GM23338 (cell line): ENCODE measurements at regions not wholly inside any gene's neighbourhood (a gene's known extent, or its start where the extent isn't known, plus 50 kb on each side); places are given as distances from the start of the nearest gene placed in this dataset.

Experiments used
- ATAC-seq: fragments of 200-7000 bp; cut with Tn5 transposase; 3 replicates; pipeline ENCODE4 v1.9.1; 2020
- DNase-seq: peaks from one replicate; pipeline ENCODE4 v3.0.0-alpha.2; 2015; ENCODE audit warnings: low spot score
- H2AFZ ChIP-seq: fragments of 200-600 bp; sonication (generic); 2 replicates; pipeline ENCODE4 v1.8.0; 2016; ENCODE audit warnings: antibody characterized with exemption, mild to moderate bottlenecking, moderate library complexity
- H3F3A ChIP-seq: fragments of 200-600 bp; sonication (generic); replicated peaks from 2 replicates; pipeline ENCODE4 v1.8.0; 2017; ENCODE audit warnings: antibody characterized with exemption, mixed run types, low read depth
- H3K27ac ChIP-seq: fragments of 200-600 bp; sonication (generic); 2 replicates; pipeline ENCODE4 v1.6.1; 2016; ENCODE audit warnings: low read depth
- H3K27me3 ChIP-seq: fragments of 200-600 bp; sonication (generic); 2 replicates; pipeline ENCODE4 v1.8.0; 2016; ENCODE audit warnings: mild to moderate bottlenecking, mixed run types, moderate library complexity; ENCODE audit not compliant: insufficient read depth
- H3K36me3 ChIP-seq: fragments of 200-600 bp; sonication (generic); 2 replicates; pipeline ENCODE4 v1.8.0; 2016; ENCODE audit warnings: mild to moderate bottlenecking; ENCODE audit not compliant: insufficient read depth
- H3K4me1 ChIP-seq: fragments of 200-600 bp; sonication (generic); 2 replicates; pipeline ENCODE4 v1.8.0; 2016; ENCODE audit warnings: mild to moderate bottlenecking, moderate library complexity; ENCODE audit not compliant: insufficient read depth
- H3K4me2 ChIP-seq: fragments of 200-600 bp; sonication (generic); 2 replicates; pipeline ENCODE4 v1.7.1; 2017; ENCODE audit warnings: mixed run types
- H3K4me3 ChIP-seq: fragments of 200-600 bp; sonication (generic); 2 replicates; pipeline ENCODE4 v1.6.1; 2016; ENCODE audit warnings: mixed run types
- H3K79me2 ChIP-seq: fragments of 200-600 bp; sonication (generic); replicated peaks from 2 replicates; pipeline ENCODE4 v1.8.0; 2017; ENCODE audit warnings: mild to moderate bottlenecking; ENCODE audit not compliant: insufficient read depth
- H3K9me2 ChIP-seq: fragments of 200-600 bp; sonication (generic); 2 replicates; pipeline ENCODE4 v1.8.0; 2017; ENCODE audit not compliant: insufficient read depth
- H4K20me1 ChIP-seq: fragments of 200-600 bp; sonication (generic); replicated peaks from 2 replicates; pipeline ENCODE4 v1.8.0; 2017; ENCODE audit warnings: mild to moderate bottlenecking; ENCODE audit not compliant: insufficient read depth
- H3K27ac Mint-ChIP-seq: 2 replicates; pipeline ENCODE4 v1.8.0; 2020; ENCODE audit warnings: inconsistent platforms, mild to moderate bottlenecking, moderate library complexity, mixed read lengths
- H3K27me3 Mint-ChIP-seq: 3 replicates; pipeline ENCODE4 v1.8.0; 2022; ENCODE audit warnings: low read depth, mild to moderate bottlenecking, moderate library complexity, mixed read lengths, inconsistent platforms; ENCODE audit not compliant: insufficient read depth, poor library complexity
- H3K36me3 Mint-ChIP-seq: 3 replicates; pipeline ENCODE4 v1.8.0; 2021; ENCODE audit warnings: low read depth, mild to moderate bottlenecking, inconsistent platforms, moderate library complexity, mixed read lengths
- H3K4me1 Mint-ChIP-seq: 3 replicates; pipeline ENCODE4 v1.8.0; 2020; ENCODE audit warnings: mild to moderate bottlenecking, inconsistent platforms, mixed read lengths
- H3K4me3 Mint-ChIP-seq: 3 replicates; pipeline ENCODE4 v1.8.0; 2021; ENCODE audit warnings: moderate library complexity, mild to moderate bottlenecking, inconsistent platforms, mixed read lengths
- H3K9me3 Mint-ChIP-seq: 3 replicates; pipeline ENCODE4 v1.8.0; 2020; ENCODE audit warnings: moderate library complexity, mild to moderate bottlenecking, inconsistent platforms, mixed read lengths
- CREB1 ChIP-seq: fragments of 250-450 bp; sonication (Bioruptor Pico); IDR thresholded peaks from 2 replicates; pipeline ENCODE4 v1.5.0; 2020; ENCODE audit warnings: low read depth, mild to moderate bottlenecking, moderate library complexity
- EZH2 ChIP-seq: fragments of 200-600 bp; sonication (generic); IDR thresholded peaks from one replicate; pipeline ENCODE4 v1.8.0; 2017; ENCODE audit warnings: antibody characterized with exemption, mild to moderate bottlenecking, low read depth; ENCODE audit not compliant: unreplicated experiment
- EZH2phosphoT487 ChIP-seq: fragments of 200-600 bp; sonication (generic); IDR thresholded peaks from one replicate; pipeline ENCODE4 v1.8.1; 2018; ENCODE audit warnings: antibody characterized with exemption; ENCODE audit not compliant: unreplicated experiment
- JUNB ChIP-seq: IDR thresholded peaks from one replicate; pipeline ENCODE4 v1.6.1; 2016; ENCODE audit warnings: antibody characterized with exemption; ENCODE audit not compliant: unreplicated experiment
- ZNF114 ChIP-seq: fragments of 250-450 bp; sonication (Bioruptor Pico); IDR thresholded peaks from 2 replicates; pipeline ENCODE4 v1.5.0; 2020; ENCODE audit warnings: mild to moderate bottlenecking, moderate library complexity
- ZNF462 ChIP-seq: fragments of 250-450 bp; sonication (Bioruptor Pico); IDR thresholded peaks from 2 replicates; pipeline ENCODE4 v1.5.0; 2020; ENCODE audit warnings: mild to moderate bottlenecking, moderate library complexity

- no peaks in the 10 kb centered on the region for H3K27me3 ChIP-seq
- no peak overlapping the region for H2AFZ ChIP-seq
- H3K27ac ChIP-seq, result no peak overlapping the region
- H4K20me1 ChIP-seq, result no peaks in the 10 kb centered on the region
- H3K4me1 ChIP-seq, result no peaks in the 10 kb centered on the region
- no peaks in the 10 kb centered on the region for H3K36me3 Mint-ChIP-seq
- no peaks in the 10 kb centered on the region for H3F3A ChIP-seq
- H3K36me3 ChIP-seq, result no peaks in the 10 kb centered on the region
- no peaks in the 10 kb centered on the region for H3K4me1 Mint-ChIP-seq
- ATAC-seq, result no peak
- no peak for TF ChIP-seq EZH2phosphoT487
- TF ChIP-seq EZH2, result no peak
- TF ChIP-seq ZNF114 (CRISPR knock-in tag), result no peak
- no peak for DNase-seq
- no peak overlapping the region for H3K4me3 Mint-ChIP-seq
- no peaks in the 10 kb centered on the region for H3K27me3 Mint-ChIP-seq
- H3K27ac Mint-ChIP-seq, result no peak overlapping the region
- H3K4me2 ChIP-seq, result no peak overlapping the region
- H3K9me3 Mint-ChIP-seq, result no peaks in the 10 kb centered on the region
- no peaks in the 10 kb centered on the region for H3K79me2 ChIP-seq
- H3K4me3 ChIP-seq, result no peak overlapping the region
- H3K9me2 ChIP-seq, result no peaks in the 10 kb centered on the region
These were observed 1857.4 kb downstream of the NCAM2 start for GRCh38 chr21:22855581-22855980.

- H3K27me3 Mint-ChIP-seq, result no peaks in the 10 kb centered on the region
- H3K27ac Mint-ChIP-seq, result no peak overlapping the region
- Histone ChIP-seq H3F3A (no peaks in the 10 kb centered on the region), H3K27me3 (no peaks in the 10 kb centered on the region), H2AFZ (no peak overlapping the region), H3K36me3 (no peaks in the 10 kb centered on the region), H3K27ac (no peak overlapping the region), H3K4me1 (no peaks in the 10 kb centered on the region), H3K9me2 (no peaks in the 10 kb centered on the region), H4K20me1 (no peaks in the 10 kb centered on the region), H3K79me2 (no peaks in the 10 kb centered on the region), H3K4me3 (no peak overlapping the region), H3K4me2 (no peak overlapping the region)
- no peak for TF ChIP-seq EZH2phosphoT487
- TF ChIP-seq JUNB, result no peak
- no peak for TF ChIP-seq ZNF462 (CRISPR knock-in tag)
- no peak for TF ChIP-seq CREB1 (CRISPR knock-in tag)
- no peak for TF ChIP-seq ZNF114 (CRISPR knock-in tag)
- DNase-seq (no peak), ATAC-seq (no peak)
- H3K4me3 Mint-ChIP-seq, result no peak overlapping the region
- H3K36me3 Mint-ChIP-seq, result no peaks in the 10 kb centered on the region
- peaks cover under 1% of the 10 kb centered on the region; the same call in 2 of the 3 replicates for H3K9me3 Mint-ChIP-seq
- no peaks in the 10 kb centered on the region for H3K4me1 Mint-ChIP-seq
These were observed 1873.5 kb downstream of the NCAM2 start for GRCh38 chr21:22871692-22872091.
